C1 segment of cervical spinal cord (tissue), 14 donors: ENCODE measurements at regions not wholly inside any gene's neighbourhood (a gene's known extent, or its start where the extent isn't known, plus 50 kb on each side); places are given as distances from the start of the nearest gene placed in this dataset.
"Not testable (repeated sequence)": the region's sequence is repeated elsewhere in the genome, so short reads cannot be mapped to it uniquely, and the experiment has no call there.

Source experiments
- DNase-seq, 14 donors: peaks; one replicate each; lab custom pipeline; 2025; lab: John Stamatoyannopoulos, UW

DNA sequence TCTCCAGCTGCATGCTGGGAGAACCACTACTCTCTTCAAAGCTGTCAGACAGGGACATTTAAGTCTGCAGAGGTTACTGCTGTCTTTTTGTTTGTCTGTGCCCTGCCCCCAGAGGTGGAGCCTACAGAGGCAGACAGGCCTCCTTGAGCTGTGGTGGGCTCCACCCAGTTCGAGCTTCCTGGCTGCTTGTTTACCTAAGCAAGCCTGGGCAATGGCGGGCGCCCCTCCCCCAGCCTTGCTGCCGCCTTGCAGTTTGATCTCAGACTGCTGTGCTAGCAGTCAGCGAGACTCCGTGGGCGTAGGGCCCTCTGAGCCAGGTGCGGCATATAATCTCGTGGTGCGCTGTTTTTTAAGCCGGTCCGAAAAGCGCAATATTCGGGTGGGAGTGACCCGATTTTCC, 215.0 kb downstream of the STIM2 start:
- DNase-seq: not testable (repeated sequence)

DNA sequence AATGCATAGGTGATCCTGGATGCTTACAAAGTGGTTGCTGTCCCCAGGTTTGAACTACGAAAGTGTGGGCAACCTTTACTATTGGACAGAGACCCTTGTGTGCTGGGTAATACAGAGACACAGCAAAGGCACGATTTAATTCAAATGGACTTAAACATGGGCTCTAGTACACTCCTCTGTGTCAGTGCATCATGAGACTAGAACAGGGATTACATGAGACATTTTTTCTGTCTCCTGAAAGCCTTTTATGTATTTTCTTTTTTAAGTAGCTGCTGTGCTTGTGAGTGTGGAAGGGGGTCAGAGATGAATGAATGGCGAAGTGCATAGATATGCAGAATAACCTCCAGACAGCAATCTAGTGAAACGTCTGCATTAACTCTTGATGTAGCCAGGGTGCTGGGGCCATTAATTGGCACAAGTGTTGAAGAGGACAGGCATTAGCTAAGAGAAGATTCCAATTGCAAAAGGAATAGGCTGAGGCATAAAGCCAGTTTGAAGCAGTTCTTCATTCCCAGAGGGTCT, 218.4 kb downstream of the STIM2 start:
- no peak for DNase-seq

DNA sequence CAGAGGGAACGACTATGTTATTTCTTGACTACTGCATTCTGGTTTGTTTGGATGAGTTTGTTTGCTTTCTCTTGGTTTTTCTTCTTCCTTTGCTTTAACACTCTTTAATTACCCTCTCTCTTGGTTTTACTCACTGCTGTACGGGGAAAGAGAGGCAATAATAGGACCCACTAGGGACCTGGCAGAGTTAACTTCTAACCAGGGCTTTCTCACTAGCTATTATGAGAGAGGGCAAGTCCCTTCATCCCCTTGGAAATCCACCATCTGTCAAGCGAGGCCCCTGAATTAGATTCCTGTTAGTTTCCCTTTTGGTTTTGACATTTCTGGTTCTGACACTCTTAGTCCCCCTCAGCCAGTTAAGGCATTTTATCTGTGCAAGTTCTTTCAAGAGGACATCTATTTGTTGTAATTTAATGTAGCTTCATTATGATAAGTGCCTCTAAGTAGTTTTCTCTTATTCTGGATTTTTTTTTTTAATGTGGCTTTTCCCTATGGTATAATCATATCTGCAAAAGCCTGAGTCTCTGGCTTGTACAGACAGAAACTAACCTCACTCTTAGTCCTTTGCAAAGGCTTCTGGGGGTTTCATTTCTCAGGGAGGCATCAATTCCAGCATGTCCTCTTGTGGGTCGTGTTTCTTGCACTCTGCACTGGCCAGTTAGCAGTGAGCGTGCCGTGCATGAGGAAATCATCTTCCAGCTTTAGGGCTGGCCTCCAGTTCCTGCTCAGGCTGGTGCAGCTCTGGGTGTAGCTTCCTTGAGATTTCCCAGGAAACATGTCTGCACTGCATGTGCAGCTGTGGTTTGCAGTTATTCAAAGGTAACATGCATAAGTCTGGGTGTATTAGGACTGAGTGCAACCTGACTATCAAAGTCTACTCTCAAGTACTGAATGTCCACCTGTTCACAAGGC, 221.3 kb downstream of the STIM2 start:
- DNase-seq: no peak

DNA sequence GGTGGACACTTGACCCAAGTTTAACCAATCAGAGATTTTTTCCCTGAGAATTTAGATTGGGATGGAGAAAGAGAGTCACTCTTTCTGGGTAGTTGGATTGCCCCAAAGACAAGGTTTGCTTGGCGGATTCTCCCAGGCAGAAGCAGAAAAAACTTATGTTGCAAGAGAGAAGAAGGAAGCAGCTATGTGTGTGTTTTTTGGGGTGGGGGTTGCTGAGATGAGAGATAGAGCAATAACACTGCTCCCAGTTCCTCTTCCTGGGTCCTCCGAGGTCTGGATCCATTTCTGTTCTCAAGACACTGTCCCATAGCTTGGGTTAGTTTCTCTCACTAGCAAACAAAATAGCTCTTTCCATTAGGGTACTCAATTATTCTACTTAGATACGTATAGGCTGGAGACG, 222.1 kb downstream of the STIM2 start:
- no peak for DNase-seq

DNA sequence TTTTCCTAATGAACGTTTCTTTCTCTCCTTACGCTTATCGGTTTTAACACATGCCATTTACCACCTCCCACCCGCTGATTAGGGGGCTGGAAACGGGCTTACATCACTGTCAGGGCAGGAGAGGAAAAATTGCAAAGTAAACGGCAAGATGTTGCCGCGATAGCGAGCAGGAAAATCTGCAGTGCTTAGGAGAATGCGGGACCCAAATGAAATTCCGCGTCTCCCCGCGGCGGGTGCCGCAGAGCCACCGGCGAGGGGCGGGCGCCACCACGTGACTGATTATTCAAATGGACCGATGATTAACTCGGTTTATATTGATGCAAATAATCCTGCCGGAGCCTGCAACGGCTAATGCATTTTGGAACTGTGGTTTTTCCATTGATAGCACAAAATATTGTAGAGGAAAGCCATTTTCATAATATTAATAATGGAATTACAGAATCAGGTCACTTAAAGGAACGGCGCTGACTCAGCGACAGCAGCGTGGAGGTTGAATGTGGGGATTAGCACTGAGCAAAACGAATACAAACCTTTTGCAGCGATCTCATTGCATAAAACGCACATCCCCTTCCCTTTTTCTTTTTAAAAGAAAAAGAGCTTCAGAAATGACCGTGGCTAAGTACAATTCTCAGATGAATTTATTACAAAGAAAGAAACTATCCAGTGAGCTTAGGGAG, 224.2 kb downstream of the STIM2 start:
- peak in 9 of 14 donors; percentile 4 to 30 (median 21) for DNase-seq

DNA sequence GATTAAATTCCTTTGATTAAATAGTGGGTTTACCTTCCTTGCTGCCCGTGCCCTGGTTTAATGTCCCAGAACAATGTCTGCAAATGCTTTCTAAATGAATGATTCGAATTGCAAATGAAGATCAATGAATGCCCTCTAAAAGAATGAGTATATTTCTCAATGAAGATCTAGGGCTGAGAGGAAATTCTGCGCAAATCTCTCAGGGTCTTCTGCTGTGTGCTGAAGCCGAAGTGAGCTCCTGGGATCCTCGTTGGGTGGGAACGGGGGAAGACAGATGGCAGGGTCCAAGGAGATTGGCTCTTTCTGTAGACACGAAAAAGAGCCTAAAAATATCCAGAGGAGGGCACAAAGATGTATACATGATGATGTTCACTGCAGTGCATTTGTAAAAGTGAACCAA, 224.8 kb downstream of the STIM2 start:
- DNase-seq: no peak

DNA sequence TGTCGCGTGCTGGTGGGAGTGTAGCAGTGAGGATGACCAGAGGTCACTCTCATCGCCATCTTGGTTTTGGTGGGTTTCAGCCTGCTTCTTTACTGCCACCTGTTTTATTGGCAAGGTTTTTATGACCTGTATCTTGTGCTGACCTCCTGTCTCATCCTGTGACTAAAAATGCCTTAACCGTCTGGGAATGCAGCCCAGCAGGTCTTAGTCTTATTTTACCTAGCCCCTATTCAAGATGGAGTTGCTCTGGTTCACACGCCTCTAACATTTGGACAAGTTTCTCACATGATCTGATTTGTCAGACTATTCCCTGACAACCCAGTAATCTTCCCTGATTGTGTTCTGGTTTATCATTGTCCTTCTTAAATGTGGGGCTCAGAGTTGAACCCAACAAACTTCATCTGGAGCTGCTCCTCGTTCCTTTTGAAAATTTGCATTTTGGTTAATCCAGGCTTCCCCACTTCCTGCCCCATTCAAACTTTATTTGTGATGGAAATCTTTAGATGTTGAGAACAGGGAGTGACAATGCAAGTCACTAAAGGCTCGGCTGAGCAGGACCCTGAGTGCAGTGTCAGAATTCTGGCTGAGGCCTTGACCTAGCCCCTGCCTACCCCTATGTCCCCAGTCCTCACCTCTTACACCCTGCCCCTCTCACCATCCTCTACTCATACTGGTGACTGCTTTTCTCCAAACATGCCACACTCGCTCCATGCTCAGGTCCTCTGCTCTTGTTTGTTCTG, 226.8 kb downstream of the STIM2 start:
- DNase-seq: no peak

DNA sequence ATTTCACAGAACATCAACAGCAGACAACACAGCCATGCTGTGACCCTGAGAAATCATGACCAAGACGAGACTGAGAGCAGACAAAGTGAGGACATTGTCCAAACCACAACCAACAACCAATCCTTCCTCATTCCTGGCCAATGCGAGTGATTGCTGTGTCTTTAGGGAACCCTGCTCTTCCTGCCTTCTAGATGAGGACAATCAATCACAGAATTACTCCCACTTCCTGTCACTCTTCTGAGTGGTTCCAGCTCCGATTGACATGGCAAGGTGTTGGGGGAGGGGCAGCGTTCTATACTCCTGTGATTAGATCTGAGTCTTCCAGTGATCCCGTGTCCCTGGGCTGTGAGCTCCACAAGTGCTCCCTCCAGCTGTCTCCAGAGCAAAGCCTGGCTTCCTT, 227.8 kb downstream of the STIM2 start:
- peak in 2 of 14 donors; percentile 4 to 14 for DNase-seq

DNA sequence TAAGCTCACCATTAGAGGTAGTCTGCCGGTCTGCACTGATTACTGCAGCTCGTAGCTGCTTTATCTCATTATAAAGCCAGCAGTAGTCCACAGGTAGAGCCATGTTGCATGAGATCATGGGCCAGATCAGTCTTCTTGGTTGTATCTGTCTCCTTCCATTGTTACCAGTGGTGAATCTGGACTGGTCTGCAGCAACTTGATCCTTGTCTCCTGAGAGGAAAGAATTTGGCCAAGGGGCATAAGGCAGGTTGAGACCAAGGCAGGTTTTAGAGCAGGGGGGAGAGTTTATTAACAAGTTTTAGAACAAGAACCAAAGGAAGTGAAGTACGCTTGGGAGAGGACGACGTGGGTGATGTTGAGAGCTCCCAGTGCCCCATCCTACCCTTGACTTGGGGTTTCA, 228.5 kb downstream of the STIM2 start:
- DNase-seq: no peak

DNA sequence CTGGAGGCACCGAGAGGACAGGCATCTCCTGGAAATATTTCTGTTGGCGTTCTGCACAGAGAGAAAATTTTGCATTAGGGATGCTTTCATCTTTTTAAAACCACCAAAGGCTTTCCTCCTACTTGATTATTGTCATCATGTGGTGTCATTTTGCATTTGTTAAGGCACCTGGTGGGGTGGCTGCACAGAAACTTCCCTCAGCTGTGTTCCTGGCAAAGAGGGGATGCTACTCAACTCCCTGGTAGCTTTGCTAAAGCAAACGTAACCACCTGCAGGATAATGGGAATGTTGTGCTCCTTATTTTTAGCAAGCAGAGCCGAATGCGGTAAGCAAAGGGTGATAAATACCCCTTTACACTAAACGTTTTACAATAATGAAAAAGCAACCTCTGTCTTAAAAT, 229.8 kb downstream of the STIM2 start:
- DNase-seq: no peak

DNA sequence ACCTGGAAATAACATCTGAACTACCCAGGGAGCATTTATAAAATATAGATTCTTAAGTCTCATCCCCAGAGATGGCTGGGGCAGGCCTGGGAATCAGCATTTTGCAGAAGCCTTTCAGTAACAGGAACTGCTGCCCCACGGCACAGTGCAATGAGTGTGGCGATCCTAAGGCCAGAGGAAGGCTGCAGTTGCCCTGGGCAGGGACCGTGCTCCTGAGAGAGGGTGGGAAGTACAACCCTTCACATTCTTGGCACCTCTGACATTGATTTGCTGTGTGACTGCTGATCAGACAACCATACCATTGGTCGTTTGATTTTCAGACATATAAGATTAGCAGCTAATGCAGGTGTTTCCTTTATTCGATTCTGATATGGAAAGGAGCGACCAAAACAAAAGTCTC, 233.6 kb downstream of the STIM2 start:
- DNase-seq: no peak

DNA sequence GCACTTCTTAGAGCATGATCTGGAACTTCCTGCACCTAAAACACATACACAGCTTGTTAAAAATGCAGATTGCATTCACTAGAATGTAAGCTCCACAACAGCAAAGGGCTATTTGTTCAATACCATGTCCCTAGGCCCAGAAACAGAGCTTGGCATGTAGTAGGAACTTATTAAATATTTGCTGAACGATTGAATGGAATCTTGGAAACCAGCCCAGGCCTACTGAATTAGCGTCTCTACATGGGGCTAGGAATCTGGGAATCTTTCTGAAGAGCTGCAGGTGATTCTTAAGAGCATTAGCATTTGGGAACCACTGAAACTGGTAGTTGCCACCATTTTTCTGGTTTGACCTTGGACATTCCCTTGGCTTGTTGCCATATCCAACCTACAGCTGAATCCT, 234.1 kb downstream of the STIM2 start:
- no peak for DNase-seq

DNA sequence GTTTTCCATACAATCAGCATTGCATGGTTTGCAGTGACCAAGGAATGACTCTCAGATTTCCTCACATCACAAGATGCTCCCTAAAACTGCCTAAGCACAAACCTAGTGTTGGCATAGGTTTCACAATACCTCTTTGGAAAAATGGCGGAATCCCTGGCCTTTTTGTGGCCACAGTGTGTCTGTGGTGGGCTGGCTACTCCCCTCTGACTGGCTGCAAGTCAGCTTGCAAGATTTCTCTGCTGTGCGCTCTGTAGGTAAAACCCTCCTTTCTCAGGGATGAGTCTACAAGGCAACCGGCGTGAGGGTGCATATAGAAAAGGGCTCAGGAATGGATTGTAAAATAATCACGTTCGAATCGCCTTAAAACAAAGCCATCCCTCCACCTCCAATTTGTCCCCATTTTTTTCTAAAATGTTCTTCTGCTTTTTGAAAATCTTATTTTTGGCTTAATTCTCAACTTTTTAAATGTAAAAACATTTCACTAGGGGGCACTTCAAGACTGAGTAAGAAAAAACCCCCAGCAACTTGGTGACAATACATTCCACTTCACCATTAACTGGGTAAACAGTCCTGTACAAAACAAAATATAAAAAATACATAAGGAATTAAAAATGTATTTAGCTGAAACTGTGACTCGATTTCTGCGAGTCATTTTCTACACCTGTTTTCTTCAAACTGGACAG, 235.6 kb downstream of the STIM2 start:
- no peak for DNase-seq

DNA sequence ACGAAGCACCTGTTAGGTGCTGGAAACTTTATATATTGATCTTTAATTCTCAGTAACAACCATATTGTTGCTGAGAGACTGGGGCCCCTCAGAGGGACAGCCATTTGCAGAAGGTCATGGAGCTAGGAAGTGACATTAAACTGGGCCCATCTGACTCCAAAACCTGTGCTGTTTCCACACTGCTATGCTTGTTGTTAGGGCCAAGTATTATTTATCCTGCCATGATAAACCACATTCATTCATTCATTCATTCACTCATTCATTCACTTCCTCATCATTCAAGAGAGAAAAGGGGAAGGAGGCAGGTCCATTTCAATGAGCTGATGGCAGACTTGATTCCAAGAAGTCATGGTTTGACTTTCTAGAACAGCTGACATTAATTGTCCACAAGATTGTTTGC, 237.4 kb downstream of the STIM2 start:
- no peak for DNase-seq

DNA sequence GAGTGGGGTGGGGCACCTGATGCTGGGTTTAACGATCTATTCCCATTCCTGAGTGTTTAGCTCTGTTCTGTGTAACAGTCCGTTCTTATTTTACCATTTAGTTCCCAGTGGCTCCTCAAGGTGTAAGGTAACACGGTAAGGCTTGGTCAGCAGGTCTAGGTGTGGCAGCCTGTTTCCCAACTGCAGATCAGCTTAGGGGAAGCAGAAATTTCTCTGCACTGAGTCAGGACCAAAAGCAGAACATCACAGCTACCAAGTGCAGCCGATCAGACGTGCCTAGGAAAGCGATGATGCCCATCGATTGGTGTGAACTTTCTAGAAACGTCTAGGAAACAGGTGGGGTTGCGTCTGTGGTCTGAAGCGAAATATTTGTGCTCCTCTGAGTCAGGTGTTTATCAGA, 240.1 kb downstream of the STIM2 start:
- DNase-seq: no peak

DNA sequence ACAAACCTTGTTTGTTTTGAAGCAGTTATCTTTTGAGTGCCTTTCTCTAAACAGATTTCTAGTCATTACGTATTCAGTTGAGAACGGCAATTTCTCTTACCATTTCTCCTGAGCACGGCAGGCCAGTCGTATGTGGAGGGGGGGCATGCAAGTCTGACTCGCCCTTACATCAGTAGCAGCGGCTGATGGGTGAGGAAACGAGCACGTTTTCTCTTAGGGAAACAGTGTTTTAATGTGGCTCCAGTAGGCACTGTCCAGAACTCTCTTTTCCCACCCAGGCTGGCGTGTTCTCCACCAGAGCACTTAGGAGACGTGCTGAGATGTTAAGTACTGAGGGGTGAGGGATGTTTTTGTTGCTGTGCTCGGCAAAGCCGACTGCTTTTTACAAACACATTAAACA, 240.5 kb downstream of the STIM2 start:
- no peak for DNase-seq

DNA sequence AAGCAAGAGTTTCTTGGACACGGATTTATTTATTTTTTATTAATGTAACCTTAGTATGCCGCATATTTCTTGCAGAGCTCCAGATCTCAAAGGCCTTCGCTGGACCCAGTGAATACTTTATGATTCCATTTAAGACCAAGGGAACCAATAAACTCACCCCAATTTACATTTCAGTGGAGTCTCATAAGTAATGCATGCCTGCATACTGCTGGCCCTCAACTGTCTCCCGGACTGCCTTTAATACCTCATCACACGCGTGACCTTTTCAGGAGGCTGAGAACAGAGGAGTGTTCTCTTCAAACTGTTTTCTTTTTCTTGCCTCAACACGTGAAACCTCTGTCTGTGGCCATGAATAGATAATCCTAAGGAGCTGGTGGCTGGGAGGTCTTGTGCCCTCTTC, 240.9 kb downstream of the STIM2 start:
- DNase-seq: no peak

DNA sequence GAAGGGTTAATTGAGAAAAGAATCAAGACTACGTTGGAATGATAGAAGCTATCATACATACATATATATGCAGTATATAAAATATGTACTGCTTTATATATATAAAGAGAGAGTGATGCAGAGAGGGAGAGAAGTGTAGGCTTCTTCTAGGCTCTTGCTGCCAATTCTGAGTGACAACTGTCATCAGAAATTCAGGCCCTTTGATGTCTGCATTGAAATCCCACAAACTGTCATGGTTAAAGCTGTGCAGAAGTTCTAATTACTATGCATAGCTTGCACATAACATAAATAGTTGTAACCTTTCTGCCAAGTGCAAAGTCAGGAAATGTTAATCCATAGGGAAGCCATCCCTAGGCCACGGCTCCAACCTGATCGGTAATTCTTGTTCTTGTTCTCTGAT, 251.0 kb downstream of the STIM2 start:
- no peak for DNase-seq

DNA sequence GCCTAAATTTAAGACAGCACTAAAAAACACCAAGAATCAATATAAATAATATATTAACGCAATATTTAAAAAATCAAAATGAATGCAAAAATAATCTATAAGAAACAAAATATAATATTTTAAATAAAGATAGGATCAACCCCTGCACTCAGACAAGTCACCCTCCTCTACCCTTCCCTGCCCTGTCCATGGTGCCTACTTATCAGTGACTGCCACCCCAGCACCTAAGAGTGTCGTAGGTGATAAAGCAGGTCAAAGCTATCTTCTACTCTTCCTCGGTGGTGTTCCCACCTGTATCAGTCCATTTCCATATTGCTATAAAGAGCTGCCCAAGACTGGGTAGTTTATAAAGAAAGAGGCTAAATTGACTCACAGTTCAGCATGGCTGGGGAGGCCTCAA, 251.9 kb downstream of the STIM2 start:
- no peak for DNase-seq

DNA sequence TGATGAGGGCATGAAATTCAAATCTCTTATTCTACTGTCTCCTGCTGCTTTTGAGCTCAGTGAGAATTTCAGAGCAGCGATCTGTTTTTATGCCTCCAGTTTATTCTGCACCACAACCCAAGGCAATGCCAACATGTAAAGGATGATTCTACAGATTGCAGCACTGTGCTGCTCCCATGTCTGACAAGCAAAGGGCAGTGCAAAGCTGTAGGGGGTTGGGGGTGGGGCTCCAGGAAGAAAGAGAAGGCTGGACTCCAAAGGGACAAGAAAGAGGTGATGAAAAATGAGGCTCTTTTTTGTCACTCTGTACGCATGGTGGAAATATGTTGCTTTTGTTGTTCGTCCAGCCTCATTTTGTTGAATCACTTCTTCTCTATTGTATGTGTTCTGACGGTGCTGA, 254.6 kb downstream of the STIM2 start:
- no peak for DNase-seq

DNA sequence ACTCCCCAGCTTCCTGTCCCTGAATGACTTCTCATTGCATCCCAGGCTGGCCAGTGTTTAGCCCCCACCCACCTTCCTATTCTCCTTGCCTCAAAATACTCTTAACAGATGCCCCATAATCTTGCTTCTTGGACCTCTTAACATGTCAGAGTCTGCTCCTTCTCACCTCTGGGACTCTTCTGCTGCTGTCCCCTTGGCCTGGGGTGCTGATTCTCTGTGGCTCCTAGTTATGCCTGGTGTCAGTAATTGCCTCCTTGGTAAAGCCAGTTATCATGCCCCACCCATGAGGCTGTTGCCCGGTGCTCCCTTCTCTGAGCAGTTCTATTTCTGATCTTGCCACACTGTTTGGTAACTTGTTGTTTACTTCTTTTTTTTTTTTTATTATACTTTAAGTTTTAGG, 256.8 kb downstream of the STIM2 start:
- DNase-seq: no peak

DNA sequence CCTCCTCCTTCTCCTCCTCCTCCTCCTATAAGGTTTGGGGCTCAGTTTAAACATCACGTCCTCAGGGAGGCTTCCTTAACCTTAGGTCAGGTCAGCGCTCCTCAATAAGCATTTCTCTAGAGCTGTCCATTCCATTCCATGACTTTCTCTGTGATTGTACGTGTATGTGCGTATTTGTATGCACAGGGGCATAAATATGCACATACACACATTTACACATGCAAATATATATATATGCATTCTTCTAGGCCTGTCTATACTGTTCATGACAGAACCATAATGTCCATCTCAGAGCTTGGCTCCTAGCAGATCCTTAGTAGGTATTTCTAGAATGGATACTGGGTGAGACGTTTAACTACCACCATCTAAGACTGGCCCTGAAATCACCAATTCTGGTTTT, 258.6 kb downstream of the STIM2 start:
- DNase-seq: no peak
